ENCODE measurements at regions not wholly inside any gene's neighbourhood (a gene's known extent, or its start where the extent isn't known, plus 50 kb on each side); places are given as distances from the start of the nearest gene placed in this dataset.

GRCh38 chr3:72459588-72459987, 388.7 kb downstream of the SHQ1 start:
- Histone ChIP-seq H3K27ac (ENCODE audit: low read depth, low read length) (no peak overlapping the region), H3K27me3 (ENCODE audit: low read length) (no peaks in the 10 kb centered on the region), H4K20me1 (ENCODE audit: low read depth, low read length) (no peaks in the 10 kb centered on the region), H3K9me2 (replicated peaks; ENCODE audit: insufficient read depth, low read length) (no peaks in the 10 kb centered on the region), H3K9ac (ENCODE audit: low read length) (no peak overlapping the region), H3K4me2 (ENCODE audit: low read depth, low read length, poor library complexity, severe bottlenecking) (no peak overlapping the region), H3K36me3 (ENCODE audit: low read length) (no peaks in the 10 kb centered on the region), H2AFZ (ENCODE audit: low read depth, low read length, severe bottlenecking) (no peak overlapping the region), H3K4me3 (ENCODE audit: insufficient read depth, low read length, poor library complexity, severe bottlenecking) (no peak overlapping the region), H3F3A (ENCODE audit: insufficient read depth) (no peaks in the 10 kb centered on the region), H3K79me2 (ENCODE audit: insufficient read depth, low read length) (no peaks in the 10 kb centered on the region), H3K9me3 (ENCODE audit: insufficient read depth, low read length) (no peaks in the 10 kb centered on the region)
- TF ChIP-seq EZH2phosphoT487 (conservative IDR thresholded peaks at IDR 0.05; ENCODE audit: low read length) = no peak
- TF ChIP-seq CTCF (IDR thresholded peaks at IDR 0.05; ENCODE audit: insufficient read depth, low read length, poor library complexity, severe bottlenecking) = no peak

- H3K4me2 ChIP-seq (ENCODE audit: low read depth, low read length, poor library complexity, severe bottlenecking) = no peak overlapping the region
- no peak overlapping the region for H3K27ac ChIP-seq (ENCODE audit: low read depth, low read length)
- H3K9me2 ChIP-seq (replicated peaks; ENCODE audit: insufficient read depth, low read length) = no peaks in the 10 kb centered on the region
- no peaks in the 10 kb centered on the region for H3K36me3 ChIP-seq (ENCODE audit: low read length)
- no peak overlapping the region for H2AFZ ChIP-seq (ENCODE audit: low read depth, low read length, severe bottlenecking)
- no peaks in the 10 kb centered on the region for H4K20me1 ChIP-seq (ENCODE audit: low read depth, low read length)
- TF ChIP-seq CTCF (IDR thresholded peaks at IDR 0.05; ENCODE audit: insufficient read depth, low read length, poor library complexity, severe bottlenecking) (no peak), EZH2phosphoT487 (conservative IDR thresholded peaks at IDR 0.05; ENCODE audit: low read length) (no peak)
- H3K9me3 ChIP-seq (ENCODE audit: insufficient read depth, low read length) = no peaks in the 10 kb centered on the region
- H3F3A ChIP-seq (ENCODE audit: insufficient read depth) = no peaks in the 10 kb centered on the region
- H3K4me3 ChIP-seq (ENCODE audit: insufficient read depth, low read length, poor library complexity, severe bottlenecking) = no peak overlapping the region
- H3K9ac ChIP-seq (ENCODE audit: low read length) = no peak overlapping the region
- H3K27me3 ChIP-seq (ENCODE audit: low read length) = no peaks in the 10 kb centered on the region
- H3K79me2 ChIP-seq (ENCODE audit: insufficient read depth, low read length) = no peaks in the 10 kb centered on the region
Observed at GRCh38 chr3:72458375-72458774, 389.9 kb downstream of the SHQ1 start.

- Histone ChIP-seq H3K9ac (ENCODE audit: low read length) (no peak overlapping the region), H3K79me2 (ENCODE audit: insufficient read depth, low read length) (no peaks in the 10 kb centered on the region), H3K9me2 (replicated peaks; ENCODE audit: insufficient read depth, low read length) (no peaks in the 10 kb centered on the region), H3K9me3 (ENCODE audit: insufficient read depth, low read length) (no peaks in the 10 kb centered on the region), H3K4me2 (ENCODE audit: low read depth, low read length, poor library complexity, severe bottlenecking) (no peak overlapping the region), H3K27ac (ENCODE audit: low read depth, low read length) (no peak overlapping the region), H3K36me3 (ENCODE audit: low read length) (no peaks in the 10 kb centered on the region), H3K4me3 (ENCODE audit: insufficient read depth, low read length, poor library complexity, severe bottlenecking) (no peak overlapping the region), H2AFZ (ENCODE audit: low read depth, low read length, severe bottlenecking) (no peak overlapping the region), H4K20me1 (ENCODE audit: low read depth, low read length) (no peaks in the 10 kb centered on the region), H3K27me3 (ENCODE audit: low read length) (no peaks in the 10 kb centered on the region), H3F3A (ENCODE audit: insufficient read depth) (no peaks in the 10 kb centered on the region)
- TF ChIP-seq CTCF (IDR thresholded peaks at IDR 0.05; ENCODE audit: insufficient read depth, low read length, poor library complexity, severe bottlenecking) = no peak
- TF ChIP-seq EZH2phosphoT487 (conservative IDR thresholded peaks at IDR 0.05; ENCODE audit: low read length) = no peak
Observed at GRCh38 chr3:72454441-72454840, 393.8 kb downstream of the SHQ1 start.

GRCh38 chr3:72453706-72454105, 394.5 kb downstream of the SHQ1 start:
- H3K4me3 ChIP-seq (ENCODE audit: insufficient read depth, low read length, poor library complexity, severe bottlenecking) = no peak overlapping the region
- H3K27ac ChIP-seq (ENCODE audit: low read depth, low read length) = no peak overlapping the region
- no peaks in the 10 kb centered on the region for H3K9me3 ChIP-seq (ENCODE audit: insufficient read depth, low read length)
- no peaks in the 10 kb centered on the region for H3K36me3 ChIP-seq (ENCODE audit: low read length)
- H3K79me2 ChIP-seq (ENCODE audit: insufficient read depth, low read length) = no peaks in the 10 kb centered on the region
- no peak overlapping the region for H2AFZ ChIP-seq (ENCODE audit: low read depth, low read length, severe bottlenecking)
- no peak overlapping the region for H3K4me2 ChIP-seq (ENCODE audit: low read depth, low read length, poor library complexity, severe bottlenecking)
- TF ChIP-seq EZH2phosphoT487 (conservative IDR thresholded peaks at IDR 0.05; ENCODE audit: low read length) (no peak), CTCF (IDR thresholded peaks at IDR 0.05; ENCODE audit: insufficient read depth, low read length, poor library complexity, severe bottlenecking) (no peak)
- H3K9me2 ChIP-seq (replicated peaks; ENCODE audit: insufficient read depth, low read length) = no peaks in the 10 kb centered on the region
- H3K27me3 ChIP-seq (ENCODE audit: low read length) = no peaks in the 10 kb centered on the region
- H3F3A ChIP-seq (ENCODE audit: insufficient read depth) = no peaks in the 10 kb centered on the region
- H4K20me1 ChIP-seq (ENCODE audit: low read depth, low read length) = no peaks in the 10 kb centered on the region
- H3K9ac ChIP-seq (ENCODE audit: low read length) = no peak overlapping the region

Data from SU-DHL-6 (cell line).